Nucleus accumbens (tissue), 56 donors: ENCODE measurements at regions not wholly inside any gene's neighbourhood (a gene's known extent, or its start where the extent isn't known, plus 50 kb on each side); places are given as distances from the start of the nearest gene placed in this dataset.
"Not testable (repeated sequence)": the region's sequence is repeated elsewhere in the genome, so short reads cannot be mapped to it uniquely, and the experiment has no call there.

Source experiments
- DNase-seq, 56 donors: peaks; one replicate each; lab custom pipeline; 2025; lab: John Stamatoyannopoulos, UW

DNA sequence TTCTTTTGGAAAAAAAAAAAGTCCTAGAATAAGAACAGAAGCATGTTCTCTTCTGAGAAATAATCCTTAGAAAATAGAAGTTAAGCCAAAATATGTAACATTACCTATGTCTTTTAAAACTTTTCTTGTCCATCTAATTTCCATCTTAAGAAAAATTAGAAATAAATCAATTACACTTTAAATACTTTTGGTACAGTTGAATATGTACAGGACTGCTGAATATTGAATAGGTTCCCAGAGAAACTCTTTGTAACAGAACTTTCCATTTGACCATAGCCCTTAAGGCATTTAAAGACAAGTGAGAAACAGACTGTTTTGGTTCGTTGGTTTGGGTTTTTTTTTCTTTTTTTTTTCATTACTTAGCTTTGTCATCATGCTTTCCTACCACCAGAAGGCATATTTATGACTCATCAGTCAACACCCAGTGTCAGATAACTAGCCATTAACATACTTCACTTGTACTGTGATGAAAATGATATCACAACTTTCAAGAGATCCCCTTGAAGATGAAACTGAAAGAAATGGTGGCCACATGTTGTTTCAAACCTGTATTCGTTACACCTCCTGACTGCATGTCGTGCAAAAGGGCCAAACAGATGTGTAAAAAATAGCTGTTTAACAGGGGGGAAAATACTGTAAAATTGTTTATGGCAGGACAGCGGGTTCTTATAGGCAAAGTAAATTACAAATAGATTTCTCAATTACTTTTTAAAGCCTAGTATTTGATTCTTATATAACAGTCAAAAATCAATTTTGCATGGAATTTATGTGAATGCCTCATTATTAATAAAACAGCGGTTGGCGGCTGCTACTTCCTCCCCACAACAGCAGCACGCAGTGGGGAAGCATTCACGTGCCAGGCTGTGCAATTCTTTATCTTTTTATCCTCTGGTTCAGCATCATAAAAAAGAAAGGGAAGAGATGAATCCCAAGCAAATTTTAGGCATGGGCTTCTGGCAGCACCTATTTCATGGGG, 280.7 kb upstream of the HNRNPA3 start:
- no peak for DNase-seq

- no peak for DNase-seq
Observed at GRCh38 chr2:176934131-176934530, 278.5 kb upstream of the HNRNPA3 start.

DNA sequence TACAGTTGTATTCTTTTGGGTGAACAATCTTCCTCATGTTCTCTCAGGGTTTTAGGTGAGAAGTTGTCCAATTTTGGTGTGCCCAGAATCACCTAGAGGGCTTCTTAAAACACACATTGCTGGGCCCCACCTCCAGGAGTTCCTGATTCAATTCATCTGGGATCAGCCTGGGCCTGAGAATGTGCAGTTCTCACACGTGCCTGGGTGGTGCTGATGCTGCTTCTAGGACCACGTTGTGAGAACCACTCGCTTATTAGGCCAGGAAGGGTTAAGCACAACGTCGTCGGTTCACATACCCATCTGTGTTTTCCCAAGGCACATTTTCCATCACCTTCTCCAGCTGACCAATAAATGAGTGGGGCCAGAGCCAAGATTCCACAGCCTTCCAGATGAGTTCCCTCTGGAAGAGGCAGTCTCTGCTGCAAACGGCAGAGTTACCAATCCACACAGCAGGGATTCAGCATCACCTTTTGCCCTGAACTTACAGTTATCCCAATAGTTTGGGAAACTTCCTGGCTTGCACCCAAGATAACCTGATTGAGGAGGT, 277.7 kb upstream of the HNRNPA3 start:
- DNase-seq: no peak

DNA sequence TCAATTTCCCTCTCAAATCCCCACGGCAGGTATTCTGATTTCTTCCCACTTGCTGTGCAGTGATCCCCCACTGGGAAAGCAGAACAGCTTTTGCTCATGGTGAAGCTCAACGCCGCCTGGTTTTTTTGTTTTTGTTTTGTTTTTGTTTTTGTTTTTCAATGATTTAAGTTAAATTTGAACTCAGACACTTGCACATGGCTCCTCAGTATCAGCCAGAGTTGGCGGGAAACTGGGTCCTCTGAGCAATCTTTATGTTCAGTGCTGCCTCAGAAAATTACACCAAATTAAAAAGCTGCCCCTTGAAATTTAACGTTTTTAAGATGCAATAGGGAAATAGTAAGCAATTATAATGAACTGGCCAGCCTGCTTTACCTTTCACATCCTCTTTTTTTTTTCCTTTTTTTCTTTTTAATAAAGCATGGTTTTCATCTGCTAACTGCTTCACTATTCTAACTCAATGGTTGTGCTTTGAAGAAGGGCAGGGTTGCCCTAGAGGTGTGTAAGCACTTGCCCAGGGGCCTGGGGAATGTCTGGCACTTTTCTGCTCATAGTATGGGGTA, 277.0 kb upstream of the HNRNPA3 start:
- no peak for DNase-seq

- DNase-seq: no peak
Observed at GRCh38 chr2:176936410-176936809, 276.2 kb upstream of the HNRNPA3 start.

DNA sequence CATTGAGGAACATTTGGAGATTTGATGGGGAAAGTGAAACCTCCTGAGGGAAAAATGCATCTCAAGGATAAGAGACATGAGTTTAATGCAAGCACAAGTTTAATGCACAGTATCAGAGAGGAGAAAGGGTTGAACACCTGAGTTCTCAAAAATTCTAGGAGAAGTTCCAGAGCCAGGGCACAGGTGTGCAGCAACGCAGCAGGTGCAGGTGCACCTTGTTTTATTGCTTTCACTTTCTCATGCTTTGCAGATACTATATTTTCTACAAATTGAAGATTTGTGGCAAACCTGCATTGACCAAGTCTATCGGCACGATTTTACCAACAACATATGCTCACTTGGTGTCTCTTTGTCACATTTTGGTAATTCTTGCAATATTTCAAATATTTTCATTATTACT, 267.6 kb upstream of the HNRNPA3 start:
- DNase-seq: no peak

DNA sequence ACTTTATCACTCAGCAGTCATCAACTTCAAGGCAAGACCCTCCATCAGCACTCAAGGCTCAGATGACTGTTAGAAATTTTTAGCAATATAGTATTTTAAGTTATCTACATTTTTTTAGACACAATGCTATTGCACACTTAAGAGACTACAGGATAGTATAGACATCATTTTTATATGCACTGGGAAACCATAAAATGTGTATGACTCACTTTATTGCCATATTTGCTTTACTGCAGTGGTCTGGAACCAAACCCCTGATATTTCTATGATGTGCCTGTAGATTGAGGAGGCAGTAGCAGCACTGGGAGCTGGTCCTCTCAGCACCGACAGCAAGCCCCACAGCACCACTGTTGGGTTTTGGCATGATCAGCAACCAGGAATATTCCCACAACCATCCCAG, 264.8 kb upstream of the HNRNPA3 start:
- DNase-seq: no peak

DNA sequence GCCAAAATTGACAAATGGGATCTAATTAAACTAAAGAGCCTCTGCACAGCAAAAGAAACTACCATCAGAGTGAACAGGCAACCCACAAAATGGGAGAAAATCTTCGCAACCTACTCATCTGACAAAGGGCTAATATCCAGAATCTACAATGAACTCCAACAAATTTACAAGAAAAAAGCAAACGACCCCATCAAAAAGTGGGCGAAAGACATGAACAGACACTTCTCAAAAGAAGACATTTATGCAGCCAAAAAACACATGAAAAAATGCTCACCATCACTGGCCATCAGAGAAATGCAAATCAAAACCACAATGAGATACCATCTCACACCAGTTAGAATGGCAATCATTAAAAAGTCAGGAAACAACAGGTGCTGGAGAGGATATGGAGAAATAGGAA, 261.4 kb upstream of the HNRNPA3 start:
- not testable (repeated sequence) for DNase-seq

GRCh38 chr2:176956791-176957190, 255.8 kb upstream of the HNRNPA3 start:
- DNase-seq: peak in 10 of 56 donors; percentile 5 to 54 (median 12)

DNA sequence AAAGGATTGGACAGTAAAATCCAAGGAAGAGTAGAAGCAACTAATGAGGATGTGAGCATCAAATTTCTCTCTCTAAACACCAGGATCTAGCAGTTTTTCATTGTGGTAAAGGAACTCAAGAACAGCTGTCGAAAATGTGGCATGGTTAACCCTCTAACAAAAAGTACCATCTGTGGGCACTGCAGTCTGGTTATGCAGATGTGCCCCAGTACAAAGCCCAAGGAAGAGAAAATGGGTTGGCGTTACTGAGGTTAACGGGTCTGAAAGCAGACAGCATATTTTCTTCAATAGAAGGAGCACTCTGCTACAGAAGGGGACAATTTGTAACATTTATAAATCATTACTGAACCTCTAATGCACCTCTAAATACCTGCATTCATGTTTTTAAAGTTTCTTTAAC, 253.0 kb upstream of the HNRNPA3 start:
- DNase-seq: no peak

GRCh38 chr2:176960061-176960460, 252.5 kb upstream of the HNRNPA3 start:
- DNase-seq: no peak

GRCh38 chr2:176960736-176961520, 251.7 kb upstream of the HNRNPA3 start:
- peak in 11 of 56 donors; percentile 1 to 36 (median 5) for DNase-seq

- peak in 1 of 56 donors; percentile 1 for DNase-seq
Observed at GRCh38 chr2:176961775-176962619, 250.6 kb upstream of the HNRNPA3 start.

- no peak for DNase-seq
Observed at GRCh38 chr2:176963568-176964287, 248.9 kb upstream of the HNRNPA3 start.

DNA sequence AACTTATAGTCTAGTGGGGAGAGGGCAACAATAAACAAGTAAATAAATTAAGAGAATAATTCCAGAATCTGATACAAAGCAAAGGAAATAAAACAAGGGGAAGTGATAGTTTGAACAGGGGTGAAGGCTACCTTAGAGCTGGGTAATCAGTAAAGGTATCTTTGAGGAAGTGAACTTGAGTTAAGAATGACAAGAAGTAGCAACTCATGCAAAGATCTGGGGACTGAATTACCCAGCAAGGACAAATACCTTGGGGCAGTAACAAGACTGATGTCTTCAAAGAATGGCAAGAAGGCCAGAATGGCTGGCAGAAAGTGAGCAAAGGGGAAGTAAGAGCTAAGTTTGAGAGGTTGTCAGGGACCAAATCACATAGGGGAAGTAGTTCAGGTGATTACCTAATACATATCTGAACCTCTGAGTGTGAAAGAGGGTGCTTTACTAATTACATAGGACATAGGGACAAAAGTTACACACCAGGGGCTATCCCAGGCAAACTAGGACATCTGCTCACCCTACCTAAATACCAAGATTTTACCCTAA, 244.6 kb upstream of the HNRNPA3 start:
- DNase-seq: no peak

DNA sequence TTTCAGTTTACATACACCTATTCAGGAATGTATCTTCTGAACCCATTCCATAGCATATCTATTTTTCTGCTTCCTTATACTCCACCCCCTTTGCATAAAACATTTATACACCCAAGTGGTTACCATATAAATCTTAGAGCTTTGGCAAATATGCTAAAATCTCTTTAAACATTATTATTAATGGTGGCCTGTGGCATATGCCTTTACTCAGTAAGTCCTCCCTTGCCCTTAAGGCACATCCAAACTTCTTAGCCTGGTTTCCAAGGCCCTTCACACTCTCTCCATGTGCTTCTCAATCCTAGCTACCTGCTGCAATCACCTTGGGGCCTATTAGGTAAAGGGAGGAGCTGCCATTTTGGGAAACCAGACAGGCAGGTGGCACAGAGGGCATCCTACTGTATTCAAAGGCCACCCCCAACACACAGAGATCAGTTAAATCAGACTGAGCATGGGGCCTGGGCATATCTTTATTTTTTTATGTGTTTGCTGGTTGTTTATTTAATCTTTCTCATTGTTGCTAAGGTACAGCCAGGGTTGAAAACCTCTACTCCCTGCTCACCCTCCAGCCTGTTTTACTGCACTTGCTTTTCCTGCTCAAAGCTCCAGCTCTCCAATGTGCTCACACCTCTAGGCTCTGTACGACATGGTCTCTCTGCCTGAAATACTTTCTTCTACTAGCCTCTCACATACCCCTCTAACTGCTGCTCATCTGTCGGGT, 242.8 kb upstream of the HNRNPA3 start:
- no peak for DNase-seq

DNA sequence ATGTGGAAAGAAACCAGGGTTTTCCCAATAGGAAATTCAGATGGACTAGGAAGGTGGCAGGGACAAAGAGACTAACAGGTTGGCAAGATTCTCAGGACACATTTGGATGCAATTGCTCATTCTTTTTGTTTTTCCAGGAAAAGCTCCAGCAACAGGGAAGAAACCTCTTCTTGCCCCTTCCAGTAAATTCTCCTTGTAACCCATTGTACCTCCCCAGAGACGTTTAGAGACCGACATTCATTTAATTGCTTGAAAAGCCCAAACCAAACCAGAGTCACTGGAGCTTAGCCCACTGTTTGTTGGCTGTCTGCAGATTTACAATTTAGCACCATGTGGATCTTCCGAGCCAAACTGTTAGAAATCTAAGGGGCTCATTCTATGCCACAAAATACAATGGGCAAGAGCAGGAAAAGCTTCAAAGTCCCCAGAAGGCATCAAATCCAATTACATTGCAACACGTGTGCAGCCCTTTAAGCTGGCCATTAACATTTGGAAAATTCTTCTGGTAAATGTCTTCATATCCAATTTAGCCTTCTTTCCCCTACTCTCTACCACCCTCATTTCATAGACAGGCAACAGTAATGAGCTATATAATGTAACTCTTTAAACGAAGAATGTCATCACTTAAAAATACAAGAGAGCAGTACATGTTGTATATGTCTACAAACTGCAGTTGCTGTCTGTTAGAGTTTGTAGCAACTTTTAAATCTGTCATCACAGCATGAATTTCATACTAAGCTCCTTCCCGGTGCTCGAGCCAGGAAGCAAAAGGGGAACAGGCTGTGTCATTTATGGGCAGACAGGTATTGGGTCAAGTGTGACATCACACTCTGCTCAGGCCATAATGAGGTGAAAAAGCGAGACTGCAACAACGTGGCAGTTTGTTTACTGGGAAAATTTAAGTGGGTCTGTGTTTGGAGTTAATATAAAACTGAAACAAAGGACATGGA, 235.6 kb upstream of the HNRNPA3 start:
- peak in 6 of 56 donors; percentile 2 to 27 (median 6) for DNase-seq
